Right lobe of liver (tissue), 6 donors: ENCODE measurements at regions not wholly inside any gene's neighbourhood (a gene's known extent, or its start where the extent isn't known, plus 50 kb on each side); places are given as distances from the start of the nearest gene placed in this dataset.

Experiments
- ATAC-seq, 4 donors: fragments of 200-7000 bp; cut with Tn5 transposase; one replicate each; pipeline ENCODE4 v1.9.1; 2020; ENCODE audit warnings: mild to moderate bottlenecking in 4 of 4, moderate library complexity in 4 of 4
- DNase-seq, 3 donors: peaks; one replicate each; pipeline ENCODE4 v3.0.0-alpha.2; 2020
- H3K27ac ChIP-seq, 3 donors: fragments of 200-600 bp; one replicate each; pipeline ENCODE4 v1.8.0; 2022
- H3K27me3 ChIP-seq, 2 donors: fragments of 200-600 bp; one replicate each; pipeline ENCODE4 v1.8.0; 2022
- H3K36me3 ChIP-seq, 4 donors: fragments of 200-600 bp; sonication (generic) in 1 of 4; one replicate each; pipeline versions ENCODE4 v1.5.1 to v1.8.0; 2017 to 2022; ENCODE audit warnings: control low read depth in 1 of 4
- H3K4me1 ChIP-seq, 4 donors: fragments of 200-600 bp; sonication (generic) in 1 of 4; one replicate each; pipeline versions ENCODE4 v1.5.1 to v1.8.0; 2017 to 2022; ENCODE audit warnings: control low read depth in 1 of 4
- H3K4me3 ChIP-seq, 3 donors: fragments of 200-600 bp; one replicate each; pipeline ENCODE4 v1.8.0; 2022
- H3K9me3 ChIP-seq, 4 donors: fragments of 200-600 bp; sonication (generic) in 1 of 4; one replicate each; pipeline versions ENCODE4 v1.5.1 to v1.8.0; 2017 to 2022; ENCODE audit warnings: control low read depth in 1 of 4
- POLR2A ChIP-seq: fragments of 450-650 bp; IDR thresholded peaks from one replicate; pipeline ENCODE4 v1.6.1; 2017; ENCODE audit warnings: antibody characterized with exemption, mild to moderate bottlenecking
- WGBS: methylation state at CpG from one replicate; pipeline ENCODE4 v1.1.6; 2018; ENCODE audit warnings: low coverage, low lambda C conversion rate; ENCODE audit not compliant: insufficient coverage; ENCODE audit errors: missing lambda C conversion rate; 5-methylcytosine and 5-hydroxymethylcytosine counted together
- intact Hi-C, 2 donors: fragments of 100-400 bp; cut with DNase I; formaldehyde crosslinking; loops; one replicate each; pipeline versions ENCODE4 v1.11.2 to v1.14.1; 2022
- TF ChIP-seq, protein P1 (sequence below), 4 donors: fragments of 200-600 bp in 3 of 4; fragments of 450-650 bp in 1 of 4; IDR thresholded peaks; one replicate each; pipeline versions ENCODE4 v1.5.1 to v1.8.0; 2016 to 2022; ENCODE audit warnings: antibody characterized with exemption in 4 of 4, mild to moderate bottlenecking in 2 of 4
- donor health status: DM: no; HTN: yes; CAD: no.
- donor health status: DM: no; HTN: no; CAD: no.
- donor health status: DM: no; HTN: no; CAD: no.
- donor health status: DM: no; HTN: yes; CAD: no.
- donor health status: DM: no; HTN: yes; CAD: no.

- no peak for TF ChIP-seq POLR2A
- TF ChIP-seq, protein P1, sequence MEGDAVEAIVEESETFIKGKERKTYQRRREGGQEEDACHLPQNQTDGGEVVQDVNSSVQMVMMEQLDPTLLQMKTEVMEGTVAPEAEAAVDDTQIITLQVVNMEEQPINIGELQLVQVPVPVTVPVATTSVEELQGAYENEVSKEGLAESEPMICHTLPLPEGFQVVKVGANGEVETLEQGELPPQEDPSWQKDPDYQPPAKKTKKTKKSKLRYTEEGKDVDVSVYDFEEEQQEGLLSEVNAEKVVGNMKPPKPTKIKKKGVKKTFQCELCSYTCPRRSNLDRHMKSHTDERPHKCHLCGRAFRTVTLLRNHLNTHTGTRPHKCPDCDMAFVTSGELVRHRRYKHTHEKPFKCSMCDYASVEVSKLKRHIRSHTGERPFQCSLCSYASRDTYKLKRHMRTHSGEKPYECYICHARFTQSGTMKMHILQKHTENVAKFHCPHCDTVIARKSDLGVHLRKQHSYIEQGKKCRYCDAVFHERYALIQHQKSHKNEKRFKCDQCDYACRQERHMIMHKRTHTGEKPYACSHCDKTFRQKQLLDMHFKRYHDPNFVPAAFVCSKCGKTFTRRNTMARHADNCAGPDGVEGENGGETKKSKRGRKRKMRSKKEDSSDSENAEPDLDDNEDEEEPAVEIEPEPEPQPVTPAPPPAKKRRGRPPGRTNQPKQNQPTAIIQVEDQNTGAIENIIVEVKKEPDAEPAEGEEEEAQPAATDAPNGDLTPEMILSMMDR (IDR thresholded peaks at IDR 0.05) = no peak
- no peak overlapping the region for H3K27ac ChIP-seq
- no peaks in the 10 kb centered on the region for H3K4me1 ChIP-seq
- no peaks in the 10 kb centered on the region for H3K9me3 ChIP-seq
- intact Hi-C loops = no loop called here
- H3K27me3 ChIP-seq = no peaks in the 10 kb centered on the region
- no peak for ATAC-seq
- no peak overlapping the region for H3K4me3 ChIP-seq
- no peaks in the 10 kb centered on the region for H3K36me3 ChIP-seq
- WGBS = 85% methylated on average over 5 of the region's 5 CpGs
- DNase-seq = no peak
Measured at GRCh38 chr6:37119387-37119886, 50.5 kb upstream of the PIM1 start.
